ENCODE measurements at regions not wholly inside any gene's neighbourhood (a gene's known extent, or its start where the extent isn't known, plus 50 kb on each side); places are given as distances from the start of the nearest gene placed in this dataset.

GRCh38 chr20:52746190-52746589 is 226.0 kb upstream of the TSHZ2 start:
- no peak for TF ChIP-seq CTCF (IDR thresholded peaks at IDR 0.05 in 8 of 11, conservative IDR thresholded peaks at IDR 0.05 in 3 of 11)
- no peak for TF ChIP-seq POLR2A (IDR thresholded peaks at IDR 0.05)

All from spleen (tissue), 7 donors.